Suppressor macrophage (primary cell): ENCODE measurements at regions not wholly inside any gene's neighbourhood (a gene's known extent, or its start where the extent isn't known, plus 50 kb on each side); places are given as distances from the start of the nearest gene placed in this dataset.
"Not testable (repeated sequence)": the region's sequence is repeated elsewhere in the genome, so short reads cannot be mapped to it uniquely, and the experiment has no call there.

Source experiments
- DNase-seq, 4 experiments: peaks; one replicate each; pipeline ENCODE4 v3.0.0-alpha.2; 2020 to 2022

- DNase-seq = no peak
Observed at GRCh38 chr18:62629031-62629430, 86.3 kb upstream of the PHLPP1 start.

- no peak for DNase-seq
Observed at GRCh38 chr18:62631173-62631572, 84.2 kb upstream of the PHLPP1 start.

- peak in 3 of 4 experiments; percentile 22 to 40 (median 30) for DNase-seq
Observed at GRCh38 chr18:62632788-62633455, 82.4 kb upstream of the PHLPP1 start.

- peak; percentile 28 to 51 (median 36) for DNase-seq
Observed at GRCh38 chr18:62634458-62634857, 80.9 kb upstream of the PHLPP1 start.

GRCh38 chr18:62634979-62635630, 80.2 kb upstream of the PHLPP1 start:
- no peak for DNase-seq

GRCh38 chr18:62637403-62637802, 77.9 kb upstream of the PHLPP1 start:
- no peak for DNase-seq

DNA sequence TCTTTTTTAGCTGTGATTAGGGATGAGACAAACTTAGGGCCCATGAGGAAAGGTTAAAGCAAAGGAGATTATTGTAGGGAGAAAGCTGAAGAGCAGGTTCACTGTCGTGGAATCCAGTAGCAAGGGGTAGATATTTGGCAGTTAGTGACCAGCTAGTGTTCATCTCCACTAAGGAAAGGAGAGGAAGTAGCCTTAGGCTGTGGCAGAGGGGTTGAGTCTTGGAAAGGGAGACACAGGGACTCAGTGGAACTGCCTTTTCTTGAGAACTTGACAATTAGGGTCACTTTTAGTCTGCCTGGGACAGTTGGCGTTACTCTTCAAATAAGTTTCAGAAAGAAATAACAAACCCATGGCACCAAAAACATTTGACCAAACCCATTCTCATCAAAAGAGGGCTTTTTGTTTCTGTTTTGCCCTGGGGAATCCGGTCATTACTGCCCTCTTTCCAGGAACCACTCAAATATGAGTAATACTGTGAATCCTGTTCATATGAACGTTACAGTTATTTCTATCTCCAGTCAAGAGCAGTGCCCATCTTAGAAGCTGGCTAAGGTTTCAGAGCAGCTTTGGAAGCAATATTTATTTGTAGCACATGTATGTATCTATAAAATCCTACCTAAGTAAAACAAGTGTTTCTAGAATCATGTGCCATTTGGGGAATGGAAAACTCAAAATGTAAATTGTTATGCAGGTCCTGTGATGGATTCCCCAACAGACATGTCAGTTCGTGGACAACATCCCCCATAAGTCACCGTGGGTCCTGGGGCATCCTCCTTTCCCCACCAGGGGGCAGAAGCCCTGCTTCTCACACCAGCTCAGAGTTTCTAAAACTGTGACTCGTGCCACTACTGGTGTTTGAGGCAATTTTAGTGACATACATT, 77.3 kb upstream of the PHLPP1 start:
- DNase-seq = peak; percentile 57 to 74 (median 62)

- DNase-seq = no peak
Observed at GRCh38 chr18:62643181-62643580, 72.2 kb upstream of the PHLPP1 start.

DNA sequence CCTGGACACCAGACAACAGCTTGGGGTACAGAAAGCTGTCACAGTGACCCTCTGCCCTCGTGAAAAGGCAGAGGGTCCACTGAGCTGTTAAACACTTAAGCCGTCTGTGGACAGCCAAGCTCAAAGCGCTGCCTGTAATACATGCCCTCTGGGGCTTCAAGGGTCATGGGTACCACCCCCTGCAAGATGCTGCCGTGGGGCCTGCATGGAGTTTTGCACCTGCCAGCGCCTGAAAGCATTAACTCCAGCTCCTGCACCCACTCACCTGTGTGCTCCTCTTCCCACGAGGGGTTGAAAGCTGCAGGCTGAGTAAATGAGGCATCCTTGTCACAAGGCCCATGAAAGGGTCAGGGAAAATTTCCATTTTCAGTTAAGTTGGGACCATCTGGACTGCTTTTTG, 70.6 kb upstream of the PHLPP1 start:
- DNase-seq = no peak

GRCh38 chr18:62647179-62647578, 68.2 kb upstream of the PHLPP1 start:
- DNase-seq = no peak

- no peak for DNase-seq
Observed at GRCh38 chr18:62648045-62648678, 67.2 kb upstream of the PHLPP1 start.

GRCh38 chr18:62651276-62652056, 63.9 kb upstream of the PHLPP1 start:
- no peak for DNase-seq

GRCh38 chr18:62652057-62652629, 63.2 kb upstream of the PHLPP1 start:
- DNase-seq = not testable (repeated sequence)

DNA sequence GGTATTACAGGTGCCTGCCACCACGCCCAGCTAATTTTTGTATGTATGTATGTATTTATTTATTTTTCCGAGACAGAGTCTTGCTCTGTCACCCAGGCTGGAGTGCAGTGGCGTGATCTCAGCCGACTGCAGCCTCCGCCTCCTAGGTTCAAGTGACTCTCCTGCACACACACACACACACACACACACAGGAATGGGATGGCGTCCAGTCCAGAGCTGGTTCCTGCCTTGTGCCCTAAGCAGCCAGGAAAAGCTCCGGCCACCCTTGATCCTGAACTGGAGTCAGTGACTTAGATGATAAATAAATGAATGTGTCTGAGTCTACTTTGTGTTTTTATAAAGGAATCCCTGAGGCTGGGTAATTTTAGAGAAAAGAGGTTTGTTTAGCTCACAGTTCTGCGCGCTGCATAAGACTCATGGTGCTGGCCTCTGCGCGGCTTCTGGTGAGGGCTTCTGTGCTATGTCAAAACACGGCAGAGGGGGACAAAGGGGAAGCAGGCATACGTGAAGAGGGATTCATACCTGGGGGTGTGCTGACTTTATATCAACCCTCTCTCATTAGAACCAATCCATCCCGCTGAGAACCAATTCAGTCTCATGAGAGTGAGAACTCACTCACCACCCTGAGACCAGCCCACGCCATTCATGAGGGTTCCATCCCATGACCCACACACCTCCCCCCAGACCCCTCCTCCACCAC, 59.7 kb upstream of the PHLPP1 start:
- DNase-seq = no peak

GRCh38 chr18:62658028-62658427, 57.3 kb upstream of the PHLPP1 start:
- DNase-seq = no peak

DNA sequence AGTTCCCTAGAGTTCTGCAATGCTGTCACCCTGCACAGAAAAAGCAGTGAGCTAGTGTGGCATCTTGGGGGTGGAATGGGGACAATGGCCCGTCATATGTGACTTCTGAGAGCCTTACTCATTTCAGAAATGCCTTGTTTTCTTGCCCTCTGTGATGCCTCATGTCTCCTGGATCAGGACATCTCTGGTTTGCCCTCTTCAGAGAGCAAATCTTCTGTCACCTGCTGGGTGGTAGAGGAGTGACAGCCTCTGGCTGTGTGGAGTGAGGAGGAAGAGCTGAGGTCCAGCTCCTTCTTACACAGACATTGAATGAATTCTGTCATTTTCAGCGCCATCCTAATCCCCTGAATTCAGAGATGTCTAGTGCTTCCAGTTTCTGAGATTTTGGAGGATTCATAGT, 55.6 kb upstream of the PHLPP1 start:
- no peak for DNase-seq

DNA sequence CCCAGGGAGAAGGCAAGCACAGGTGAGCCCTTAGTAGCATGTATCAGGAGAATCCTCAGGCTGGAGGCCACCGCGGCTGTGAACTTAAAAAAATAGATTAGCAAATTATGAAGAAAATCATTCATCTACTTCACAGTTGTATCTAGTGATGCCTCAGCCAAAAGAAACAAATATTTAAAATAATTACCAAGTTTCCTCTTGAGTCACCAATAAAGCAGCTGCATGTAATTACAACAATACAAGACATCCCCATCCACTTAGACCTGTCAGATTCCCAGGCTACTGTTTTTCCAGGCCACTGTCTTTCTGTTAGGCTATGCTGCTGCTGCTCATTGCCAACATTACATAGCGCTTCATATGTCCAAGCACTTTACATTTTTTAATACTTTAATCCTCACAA, 54.6 kb upstream of the PHLPP1 start:
- no peak for DNase-seq

DNA sequence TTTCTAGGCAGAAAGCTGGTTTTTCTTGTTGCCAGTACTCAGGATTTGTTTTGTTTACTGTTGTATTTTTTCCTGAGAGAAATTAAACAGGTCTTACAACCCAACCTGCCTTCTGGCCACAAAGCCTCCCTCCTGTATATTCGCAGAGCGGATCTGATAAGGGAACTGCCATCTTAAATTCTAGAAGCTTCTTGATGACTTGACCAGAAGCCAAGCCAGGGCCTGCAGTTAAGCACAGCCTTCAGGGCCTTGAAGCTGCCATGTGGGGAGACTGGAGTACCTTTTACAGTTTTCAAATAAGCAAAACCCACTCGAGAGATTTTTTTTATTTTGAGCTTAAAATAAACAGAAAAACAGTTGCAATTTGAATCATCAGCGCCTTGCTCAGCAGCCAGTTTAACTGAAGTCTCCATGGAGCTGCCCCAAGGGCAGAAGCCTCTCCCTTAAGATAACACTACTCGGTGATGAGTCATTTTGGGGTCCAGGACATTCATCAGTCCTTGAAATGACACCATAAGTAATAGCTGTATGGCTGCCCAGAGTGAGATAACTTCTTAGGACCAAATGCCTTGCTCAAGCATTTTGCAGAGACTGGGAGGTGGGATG, 51.5 kb upstream of the PHLPP1 start:
- DNase-seq = no peak

- DNase-seq = no peak
Observed at GRCh38 chr18:62664414-62664813, 50.9 kb upstream of the PHLPP1 start.

DNA sequence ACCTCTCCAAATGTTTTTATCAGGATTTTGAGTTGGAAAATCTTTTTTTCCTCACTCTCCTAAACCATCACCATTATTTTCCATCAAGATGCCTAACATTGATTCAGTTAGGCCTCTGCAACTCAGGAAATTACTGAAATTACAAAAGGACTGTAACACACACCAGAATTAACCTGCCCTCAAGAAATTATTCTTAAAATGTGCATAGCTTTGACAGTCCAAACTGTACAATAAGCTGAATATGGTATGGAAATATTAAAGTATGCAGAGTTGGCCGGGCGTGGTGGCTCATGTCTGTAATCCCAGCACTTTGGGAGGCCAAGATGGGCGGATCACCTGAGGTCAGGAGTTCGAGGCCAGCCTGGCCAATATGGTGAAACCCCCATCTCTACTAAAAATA, 50.2 kb upstream of the PHLPP1 start:
- DNase-seq = no peak
